ENCODE measurements at regions not wholly inside any gene's neighbourhood (a gene's known extent, or its start where the extent isn't known, plus 50 kb on each side); places are given as distances from the start of the nearest gene placed in this dataset.

DNA sequence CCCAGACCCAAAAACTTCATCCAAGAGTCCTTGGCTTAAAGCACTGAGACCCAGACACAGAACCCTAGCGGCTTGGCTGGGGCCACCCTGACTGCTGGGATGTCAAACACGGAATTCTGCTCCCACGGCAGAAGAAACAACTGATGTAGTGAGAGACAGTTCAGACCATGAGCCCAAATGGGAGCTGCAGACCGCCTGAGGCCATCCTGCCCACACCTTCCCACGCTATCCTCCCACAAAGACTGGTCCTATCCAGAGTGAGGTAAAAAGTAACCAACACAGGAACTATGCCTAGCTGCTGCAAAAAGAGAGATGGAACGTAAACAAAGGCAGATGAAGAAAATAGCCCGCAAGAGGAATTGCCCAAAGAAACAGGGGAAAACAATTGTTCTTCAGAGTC, 203.3 kb downstream of the PTPRU start:
- TF ChIP-seq, protein P1, sequence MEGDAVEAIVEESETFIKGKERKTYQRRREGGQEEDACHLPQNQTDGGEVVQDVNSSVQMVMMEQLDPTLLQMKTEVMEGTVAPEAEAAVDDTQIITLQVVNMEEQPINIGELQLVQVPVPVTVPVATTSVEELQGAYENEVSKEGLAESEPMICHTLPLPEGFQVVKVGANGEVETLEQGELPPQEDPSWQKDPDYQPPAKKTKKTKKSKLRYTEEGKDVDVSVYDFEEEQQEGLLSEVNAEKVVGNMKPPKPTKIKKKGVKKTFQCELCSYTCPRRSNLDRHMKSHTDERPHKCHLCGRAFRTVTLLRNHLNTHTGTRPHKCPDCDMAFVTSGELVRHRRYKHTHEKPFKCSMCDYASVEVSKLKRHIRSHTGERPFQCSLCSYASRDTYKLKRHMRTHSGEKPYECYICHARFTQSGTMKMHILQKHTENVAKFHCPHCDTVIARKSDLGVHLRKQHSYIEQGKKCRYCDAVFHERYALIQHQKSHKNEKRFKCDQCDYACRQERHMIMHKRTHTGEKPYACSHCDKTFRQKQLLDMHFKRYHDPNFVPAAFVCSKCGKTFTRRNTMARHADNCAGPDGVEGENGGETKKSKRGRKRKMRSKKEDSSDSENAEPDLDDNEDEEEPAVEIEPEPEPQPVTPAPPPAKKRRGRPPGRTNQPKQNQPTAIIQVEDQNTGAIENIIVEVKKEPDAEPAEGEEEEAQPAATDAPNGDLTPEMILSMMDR (optimal IDR thresholded peaks at IDR 0.05 in 1 of 3, IDR thresholded peaks at IDR 0.05 in 1 of 3, conservative IDR thresholded peaks at IDR 0.05 in 1 of 3; ENCODE audit: extremely low read depth in 1 of 3, insufficient read depth in 2 of 3, low read length in 3 of 3): no peak
- no peak for TF ChIP-seq EZH2 (IDR thresholded peaks at IDR 0.05; ENCODE audit: low read length)

All from keratinocyte (primary cell).